ENCODE measurements at regions not wholly inside any gene's neighbourhood (a gene's known extent, or its start where the extent isn't known, plus 50 kb on each side); places are given as distances from the start of the nearest gene placed in this dataset.

GRCh38 chr6:95830859-95831557 lies 184.8 kb upstream of the FUT9 start (continued):
- TF ChIP-seq, protein P1, sequence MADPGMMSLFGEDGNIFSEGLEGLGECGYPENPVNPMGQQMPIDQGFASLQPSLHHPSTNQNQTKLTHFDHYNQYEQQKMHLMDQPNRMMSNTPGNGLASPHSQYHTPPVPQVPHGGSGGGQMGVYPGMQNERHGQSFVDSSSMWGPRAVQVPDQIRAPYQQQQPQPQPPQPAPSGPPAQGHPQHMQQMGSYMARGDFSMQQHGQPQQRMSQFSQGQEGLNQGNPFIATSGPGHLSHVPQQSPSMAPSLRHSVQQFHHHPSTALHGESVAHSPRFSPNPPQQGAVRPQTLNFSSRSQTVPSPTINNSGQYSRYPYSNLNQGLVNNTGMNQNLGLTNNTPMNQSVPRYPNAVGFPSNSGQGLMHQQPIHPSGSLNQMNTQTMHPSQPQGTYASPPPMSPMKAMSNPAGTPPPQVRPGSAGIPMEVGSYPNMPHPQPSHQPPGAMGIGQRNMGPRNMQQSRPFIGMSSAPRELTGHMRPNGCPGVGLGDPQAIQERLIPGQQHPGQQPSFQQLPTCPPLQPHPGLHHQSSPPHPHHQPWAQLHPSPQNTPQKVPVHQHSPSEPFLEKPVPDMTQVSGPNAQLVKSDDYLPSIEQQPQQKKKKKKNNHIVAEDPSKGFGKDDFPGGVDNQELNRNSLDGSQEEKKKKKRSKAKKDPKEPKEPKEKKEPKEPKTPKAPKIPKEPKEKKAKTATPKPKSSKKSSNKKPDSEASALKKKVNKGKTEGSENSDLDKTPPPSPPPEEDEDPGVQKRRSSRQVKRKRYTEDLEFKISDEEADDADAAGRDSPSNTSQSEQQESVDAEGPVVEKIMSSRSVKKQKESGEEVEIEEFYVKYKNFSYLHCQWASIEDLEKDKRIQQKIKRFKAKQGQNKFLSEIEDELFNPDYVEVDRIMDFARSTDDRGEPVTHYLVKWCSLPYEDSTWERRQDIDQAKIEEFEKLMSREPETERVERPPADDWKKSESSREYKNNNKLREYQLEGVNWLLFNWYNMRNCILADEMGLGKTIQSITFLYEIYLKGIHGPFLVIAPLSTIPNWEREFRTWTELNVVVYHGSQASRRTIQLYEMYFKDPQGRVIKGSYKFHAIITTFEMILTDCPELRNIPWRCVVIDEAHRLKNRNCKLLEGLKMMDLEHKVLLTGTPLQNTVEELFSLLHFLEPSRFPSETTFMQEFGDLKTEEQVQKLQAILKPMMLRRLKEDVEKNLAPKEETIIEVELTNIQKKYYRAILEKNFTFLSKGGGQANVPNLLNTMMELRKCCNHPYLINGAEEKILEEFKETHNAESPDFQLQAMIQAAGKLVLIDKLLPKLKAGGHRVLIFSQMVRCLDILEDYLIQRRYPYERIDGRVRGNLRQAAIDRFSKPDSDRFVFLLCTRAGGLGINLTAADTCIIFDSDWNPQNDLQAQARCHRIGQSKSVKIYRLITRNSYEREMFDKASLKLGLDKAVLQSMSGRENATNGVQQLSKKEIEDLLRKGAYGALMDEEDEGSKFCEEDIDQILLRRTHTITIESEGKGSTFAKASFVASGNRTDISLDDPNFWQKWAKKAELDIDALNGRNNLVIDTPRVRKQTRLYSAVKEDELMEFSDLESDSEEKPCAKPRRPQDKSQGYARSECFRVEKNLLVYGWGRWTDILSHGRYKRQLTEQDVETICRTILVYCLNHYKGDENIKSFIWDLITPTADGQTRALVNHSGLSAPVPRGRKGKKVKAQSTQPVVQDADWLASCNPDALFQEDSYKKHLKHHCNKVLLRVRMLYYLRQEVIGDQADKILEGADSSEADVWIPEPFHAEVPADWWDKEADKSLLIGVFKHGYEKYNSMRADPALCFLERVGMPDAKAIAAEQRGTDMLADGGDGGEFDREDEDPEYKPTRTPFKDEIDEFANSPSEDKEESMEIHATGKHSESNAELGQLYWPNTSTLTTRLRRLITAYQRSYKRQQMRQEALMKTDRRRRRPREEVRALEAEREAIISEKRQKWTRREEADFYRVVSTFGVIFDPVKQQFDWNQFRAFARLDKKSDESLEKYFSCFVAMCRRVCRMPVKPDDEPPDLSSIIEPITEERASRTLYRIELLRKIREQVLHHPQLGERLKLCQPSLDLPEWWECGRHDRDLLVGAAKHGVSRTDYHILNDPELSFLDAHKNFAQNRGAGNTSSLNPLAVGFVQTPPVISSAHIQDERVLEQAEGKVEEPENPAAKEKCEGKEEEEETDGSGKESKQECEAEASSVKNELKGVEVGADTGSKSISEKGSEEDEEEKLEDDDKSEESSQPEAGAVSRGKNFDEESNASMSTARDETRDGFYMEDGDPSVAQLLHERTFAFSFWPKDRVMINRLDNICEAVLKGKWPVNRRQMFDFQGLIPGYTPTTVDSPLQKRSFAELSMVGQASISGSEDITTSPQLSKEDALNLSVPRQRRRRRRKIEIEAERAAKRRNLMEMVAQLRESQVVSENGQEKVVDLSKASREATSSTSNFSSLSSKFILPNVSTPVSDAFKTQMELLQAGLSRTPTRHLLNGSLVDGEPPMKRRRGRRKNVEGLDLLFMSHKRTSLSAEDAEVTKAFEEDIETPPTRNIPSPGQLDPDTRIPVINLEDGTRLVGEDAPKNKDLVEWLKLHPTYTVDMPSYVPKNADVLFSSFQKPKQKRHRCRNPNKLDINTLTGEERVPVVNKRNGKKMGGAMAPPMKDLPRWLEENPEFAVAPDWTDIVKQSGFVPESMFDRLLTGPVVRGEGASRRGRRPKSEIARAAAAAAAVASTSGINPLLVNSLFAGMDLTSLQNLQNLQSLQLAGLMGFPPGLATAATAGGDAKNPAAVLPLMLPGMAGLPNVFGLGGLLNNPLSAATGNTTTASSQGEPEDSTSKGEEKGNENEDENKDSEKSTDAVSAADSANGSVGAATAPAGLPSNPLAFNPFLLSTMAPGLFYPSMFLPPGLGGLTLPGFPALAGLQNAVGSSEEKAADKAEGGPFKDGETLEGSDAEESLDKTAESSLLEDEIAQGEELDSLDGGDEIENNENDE (IDR thresholded peaks at IDR 0.05; ENCODE audit: low read depth, low read length), result no peak
- TF ChIP-seq MCM7 (IDR thresholded peaks at IDR 0.05), result no peak
